SK-N-SH (cell line): ENCODE measurements at regions not wholly inside any gene's neighbourhood (a gene's known extent, or its start where the extent isn't known, plus 50 kb on each side); places are given as distances from the start of the nearest gene placed in this dataset.

Experiments
- CHD2 ChIP-seq: fragments of 150-350 bp; IDR thresholded peaks from 2 replicates; pipeline ENCODE4 v1.6.1; 2018; ENCODE audit warnings: low read length; ENCODE audit not compliant: partially characterized antibody
- EP300 ChIP-seq, 2 experiments: IDR thresholded peaks; 2 replicates each; pipeline versions ENCODE4 v1.4.0 to v1.6.1; 2012; ENCODE audit warnings: borderline replicate concordance in 1 of 2, low read depth in 1 of 2, low read length in 1 of 2
- JUND ChIP-seq: IDR thresholded peaks from 2 replicates; pipeline ENCODE4 v1.4.0; 2012
- MEF2A ChIP-seq: IDR thresholded peaks from 2 replicates; pipeline ENCODE4 v1.4.0; 2012; ENCODE audit warnings: low read depth, borderline replicate concordance
- MXI1 ChIP-seq: IDR thresholded peaks from 2 replicates; pipeline ENCODE4 v1.6.1; 2012; ENCODE audit warnings: mild to moderate bottlenecking, low read depth, low read length, improper control_type of control experiment
- NRF1 ChIP-seq: IDR thresholded peaks from 2 replicates; pipeline ENCODE4 v1.6.1; 2012; ENCODE audit warnings: low read depth, mild to moderate bottlenecking, low read length
- RAD21 ChIP-seq: IDR thresholded peaks from 2 replicates; pipeline ENCODE4 v1.6.1; 2012; ENCODE audit warnings: mild to moderate bottlenecking, low read length
- TF ChIP-seq, protein P1 (sequence below): fragments of 200-600 bp; sonication (generic); IDR thresholded peaks from 2 replicates; pipeline ENCODE4 v1.6.1; 2017; ENCODE audit warnings: antibody characterized with exemption, mild to moderate bottlenecking, moderate library complexity

DNA sequence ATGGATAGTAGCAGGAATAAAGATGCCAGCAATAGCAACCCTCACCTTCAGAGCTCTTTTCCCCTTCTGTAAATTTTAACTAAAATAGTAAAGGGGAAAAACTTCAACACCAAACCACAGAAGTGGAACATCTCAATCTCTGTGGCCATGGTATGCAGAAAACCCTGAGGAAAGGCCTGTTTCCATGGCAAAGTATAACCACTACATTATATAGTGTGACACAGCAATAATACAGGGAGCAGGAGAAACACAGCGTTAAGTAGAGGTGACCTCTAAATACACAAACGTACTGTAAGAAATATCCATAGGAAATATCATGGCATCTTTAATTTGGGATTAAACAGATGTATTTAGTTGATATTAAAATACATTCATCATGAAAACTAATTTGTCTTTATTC lies 106.4 kb downstream of the SLC24A2 start:
- TF ChIP-seq MEF2A (no peak), MXI1 (no peak), JUND (no peak), EP300 (IDR thresholded peaks at IDR 0.05; ENCODE audit: borderline replicate concordance in 1 of 2, low read depth in 1 of 2, low read length in 1 of 2) (no peak), RAD21 (no peak), CHD2 (no peak), NRF1 (no peak)
- TF ChIP-seq, protein P1, sequence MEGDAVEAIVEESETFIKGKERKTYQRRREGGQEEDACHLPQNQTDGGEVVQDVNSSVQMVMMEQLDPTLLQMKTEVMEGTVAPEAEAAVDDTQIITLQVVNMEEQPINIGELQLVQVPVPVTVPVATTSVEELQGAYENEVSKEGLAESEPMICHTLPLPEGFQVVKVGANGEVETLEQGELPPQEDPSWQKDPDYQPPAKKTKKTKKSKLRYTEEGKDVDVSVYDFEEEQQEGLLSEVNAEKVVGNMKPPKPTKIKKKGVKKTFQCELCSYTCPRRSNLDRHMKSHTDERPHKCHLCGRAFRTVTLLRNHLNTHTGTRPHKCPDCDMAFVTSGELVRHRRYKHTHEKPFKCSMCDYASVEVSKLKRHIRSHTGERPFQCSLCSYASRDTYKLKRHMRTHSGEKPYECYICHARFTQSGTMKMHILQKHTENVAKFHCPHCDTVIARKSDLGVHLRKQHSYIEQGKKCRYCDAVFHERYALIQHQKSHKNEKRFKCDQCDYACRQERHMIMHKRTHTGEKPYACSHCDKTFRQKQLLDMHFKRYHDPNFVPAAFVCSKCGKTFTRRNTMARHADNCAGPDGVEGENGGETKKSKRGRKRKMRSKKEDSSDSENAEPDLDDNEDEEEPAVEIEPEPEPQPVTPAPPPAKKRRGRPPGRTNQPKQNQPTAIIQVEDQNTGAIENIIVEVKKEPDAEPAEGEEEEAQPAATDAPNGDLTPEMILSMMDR, result no peak
